ENCODE measurements at regions not wholly inside any gene's neighbourhood (a gene's known extent, or its start where the extent isn't known, plus 50 kb on each side); places are given as distances from the start of the nearest gene placed in this dataset.
"Not testable (repeated sequence)": the region's sequence is repeated elsewhere in the genome, so short reads cannot be mapped to it uniquely, and the experiment has no call there.

DNA sequence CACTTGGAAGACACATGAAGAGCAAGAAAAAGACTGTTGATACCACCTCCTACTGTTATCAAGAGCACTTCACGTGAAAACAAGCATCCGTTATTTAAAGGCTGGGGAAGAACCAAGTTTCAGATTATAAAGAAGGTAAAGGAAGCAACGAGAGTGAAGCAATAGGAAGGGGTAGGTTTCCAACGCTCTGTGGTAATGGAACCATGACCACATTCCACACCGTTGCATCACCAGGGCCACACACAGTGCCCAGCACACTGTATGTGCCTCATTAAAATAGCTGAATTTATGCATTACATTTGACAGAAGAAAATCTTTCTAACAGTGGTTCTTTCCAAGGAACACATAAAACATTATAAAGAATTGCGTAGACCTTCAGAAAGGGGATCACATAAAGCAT is 435.8 kb downstream of the MRPL39 start:
- no peak overlapping the region for H4K5ac ChIP-seq (ENCODE audit: low read length)
- no peak overlapping the region for H4K8ac ChIP-seq (ENCODE audit: low read depth, low read length)
- no peaks in the 10 kb centered on the region for H3K36me3 ChIP-seq (ENCODE audit: control insufficient read depth, insufficient read depth, low read length)
- H2BK120ac ChIP-seq (ENCODE audit: low read depth, low read length) = no peak overlapping the region
- H3K4me2 ChIP-seq (ENCODE audit: low read length) = no peak overlapping the region
- no peak overlapping the region for H2AK5ac ChIP-seq (ENCODE audit: low read length)
- no peak overlapping the region for H2BK15ac ChIP-seq (replicated peaks; ENCODE audit: low read depth)
- no peak overlapping the region for H3K56ac ChIP-seq (ENCODE audit: low read length)
- no peak overlapping the region for H3K4ac ChIP-seq (ENCODE audit: low read depth, low read length)
- DNase-seq = no peak
- H3K23ac ChIP-seq (ENCODE audit: low read length) = no peak overlapping the region
- WGBS (ENCODE audit: extremely low coverage, insufficient coverage, low lambda C conversion rate) = no CpG with 5 or more reads among the region's 6 CpGs
- no peak overlapping the region for H3K4me3 ChIP-seq (ENCODE audit: low read length)
- H3K4me1 ChIP-seq (ENCODE audit: control insufficient read depth, low read depth, low read length) = no peaks in the 10 kb centered on the region
- no peaks in the 10 kb centered on the region for H3K79me2 ChIP-seq (ENCODE audit: control insufficient read depth, insufficient read depth, low read length)
- H3K27ac ChIP-seq (ENCODE audit: low read depth, low read length) = no peak overlapping the region
- H3K79me1 ChIP-seq (ENCODE audit: low read length) = no peaks in the 10 kb centered on the region
- no peak overlapping the region for H3K9ac ChIP-seq (ENCODE audit: low read length)
- H3K27me3 ChIP-seq (ENCODE audit: insufficient read depth, low read length, poor library complexity) = no peaks in the 10 kb centered on the region
- no peak overlapping the region for H3K18ac ChIP-seq (ENCODE audit: low read length)
- H2BK5ac ChIP-seq (ENCODE audit: low read length) = no peak overlapping the region

DNA sequence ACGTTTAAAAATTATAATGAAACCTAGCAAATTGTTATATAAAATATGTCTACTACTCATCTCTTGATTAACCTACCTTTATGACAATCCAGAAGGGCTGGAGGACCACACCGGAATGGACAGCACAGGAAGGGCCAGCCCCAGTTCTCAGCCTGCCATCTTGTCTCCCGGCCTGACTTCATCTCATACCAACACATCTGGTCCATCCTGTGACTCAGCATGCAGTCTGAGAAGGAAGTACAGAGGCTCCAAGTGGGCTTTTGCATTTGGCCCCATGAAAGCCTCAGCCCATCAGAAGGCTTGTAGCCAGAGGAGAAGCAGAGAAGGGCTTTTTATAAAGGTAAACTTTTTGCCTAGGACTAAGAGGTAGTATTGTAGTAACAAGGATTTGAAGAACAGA is 436.6 kb downstream of the MRPL39 start:
- no peak overlapping the region for H2AK5ac ChIP-seq (ENCODE audit: low read length)
- H3K4me3 ChIP-seq (ENCODE audit: low read length) = no peak overlapping the region
- H3K18ac ChIP-seq (ENCODE audit: low read length) = no peak overlapping the region
- H3K27me3 ChIP-seq (ENCODE audit: insufficient read depth, low read length, poor library complexity) = no peaks in the 10 kb centered on the region
- H3K9ac ChIP-seq (ENCODE audit: low read length) = no peak overlapping the region
- no peak overlapping the region for H4K8ac ChIP-seq (ENCODE audit: low read depth, low read length)
- no peak overlapping the region for H2BK120ac ChIP-seq (ENCODE audit: low read depth, low read length)
- no peak overlapping the region for H2BK5ac ChIP-seq (ENCODE audit: low read length)
- no peak overlapping the region for H4K5ac ChIP-seq (ENCODE audit: low read length)
- no CpG with 5 or more reads among the region's 3 CpGs for WGBS (ENCODE audit: extremely low coverage, insufficient coverage, low lambda C conversion rate)
- no peak overlapping the region for H3K56ac ChIP-seq (ENCODE audit: low read length)
- no peak overlapping the region for H3K4ac ChIP-seq (ENCODE audit: low read depth, low read length)
- no peak overlapping the region for H3K4me2 ChIP-seq (ENCODE audit: low read length)
- H3K36me3 ChIP-seq (ENCODE audit: control insufficient read depth, insufficient read depth, low read length) = no peaks in the 10 kb centered on the region
- no peak overlapping the region for H3K27ac ChIP-seq (ENCODE audit: low read depth, low read length)
- DNase-seq = no peak
- H3K23ac ChIP-seq (ENCODE audit: low read length) = no peak overlapping the region
- H3K4me1 ChIP-seq (ENCODE audit: control insufficient read depth, low read depth, low read length) = no peaks in the 10 kb centered on the region
- H3K79me2 ChIP-seq (ENCODE audit: control insufficient read depth, insufficient read depth, low read length) = no peaks in the 10 kb centered on the region
- no peaks in the 10 kb centered on the region for H3K79me1 ChIP-seq (ENCODE audit: low read length)
- H2BK15ac ChIP-seq (replicated peaks; ENCODE audit: low read depth) = no peak overlapping the region

DNA sequence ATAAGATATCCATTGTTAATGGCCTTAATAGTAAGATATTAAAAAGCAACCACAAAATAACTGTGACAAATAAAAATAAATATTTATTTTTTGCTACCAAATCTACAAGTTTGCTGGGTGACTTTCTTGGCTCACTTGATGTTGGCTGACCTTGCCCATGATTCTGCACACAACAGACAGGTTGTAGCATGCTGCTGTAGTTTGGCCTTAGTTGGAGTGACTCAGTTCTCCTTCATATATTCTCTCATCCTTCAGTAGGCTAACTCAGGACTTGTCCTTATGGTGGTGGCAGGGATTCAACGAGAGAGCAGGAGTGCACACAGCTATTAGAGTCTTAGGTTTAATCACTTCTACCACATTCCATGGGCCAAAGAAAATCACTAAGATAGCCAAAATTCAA is 437.9 kb downstream of the MRPL39 start:
- Histone ChIP-seq H3K79me1 (ENCODE audit: low read length) (no peaks in the 10 kb centered on the region), H3K27ac (ENCODE audit: low read depth, low read length) (no peak overlapping the region), H3K9ac (ENCODE audit: low read length) (no peak overlapping the region), H3K4me2 (ENCODE audit: low read length) (no peak overlapping the region), H2AK5ac (ENCODE audit: low read length) (no peak overlapping the region), H3K4ac (ENCODE audit: low read depth, low read length) (no peak overlapping the region), H2BK5ac (ENCODE audit: low read length) (no peak overlapping the region), H3K4me3 (ENCODE audit: low read length) (no peak overlapping the region), H2BK120ac (ENCODE audit: low read depth, low read length) (no peak overlapping the region), H3K23ac (ENCODE audit: low read length) (no peak overlapping the region), H3K56ac (ENCODE audit: low read length) (no peak overlapping the region), H4K5ac (ENCODE audit: low read length) (no peak overlapping the region), H3K18ac (ENCODE audit: low read length) (no peak overlapping the region), H3K79me2 (ENCODE audit: control insufficient read depth, insufficient read depth, low read length) (no peaks in the 10 kb centered on the region), H3K27me3 (ENCODE audit: insufficient read depth, low read length, poor library complexity) (no peaks in the 10 kb centered on the region), H3K4me1 (ENCODE audit: control insufficient read depth, low read depth, low read length) (no peaks in the 10 kb centered on the region), H3K36me3 (ENCODE audit: control insufficient read depth, insufficient read depth, low read length) (no peaks in the 10 kb centered on the region), H2BK15ac (replicated peaks; ENCODE audit: low read depth) (no peak overlapping the region), H4K8ac (ENCODE audit: low read depth, low read length) (no peak overlapping the region)
- WGBS (ENCODE audit: extremely low coverage, insufficient coverage, low lambda C conversion rate) = no CpG with 5 or more reads among the region's 1 CpG
- DNase-seq = no peak

DNA sequence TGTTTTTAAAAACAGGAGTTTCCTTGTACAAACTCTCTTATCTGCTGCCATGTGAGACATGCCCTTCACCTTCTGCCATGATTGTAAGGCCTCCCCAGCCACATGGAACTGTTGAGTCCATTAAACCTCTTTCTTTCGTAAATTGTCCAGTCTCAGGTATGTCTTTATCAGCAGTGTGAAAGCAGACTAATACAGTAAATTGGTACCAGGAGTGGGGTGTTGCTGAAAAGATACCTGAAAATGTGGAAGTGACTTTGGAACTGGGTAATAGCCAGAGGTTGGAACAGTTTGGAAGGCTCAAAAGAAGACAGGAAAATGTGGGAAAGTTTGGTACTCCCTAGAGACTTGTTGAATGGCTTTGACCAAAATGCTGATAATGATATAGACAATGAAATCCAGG is 440.4 kb downstream of the MRPL39 start:
- H3K4me1 ChIP-seq (ENCODE audit: control insufficient read depth, low read depth, low read length); H3K56ac ChIP-seq (ENCODE audit: low read length); H3K18ac ChIP-seq (ENCODE audit: low read length); H2BK120ac ChIP-seq (ENCODE audit: low read depth, low read length); H3K4ac ChIP-seq (ENCODE audit: low read depth, low read length); H3K27ac ChIP-seq (ENCODE audit: low read depth, low read length); H3K9ac ChIP-seq (ENCODE audit: low read length); H2AK5ac ChIP-seq (ENCODE audit: low read length); H3K23ac ChIP-seq (ENCODE audit: low read length); H3K36me3 ChIP-seq (ENCODE audit: control insufficient read depth, insufficient read depth, low read length); H2BK5ac ChIP-seq (ENCODE audit: low read length); DNase-seq; H3K79me1 ChIP-seq (ENCODE audit: low read length); H4K5ac ChIP-seq (ENCODE audit: low read length); H3K4me2 ChIP-seq (ENCODE audit: low read length); H2BK15ac ChIP-seq (replicated peaks; ENCODE audit: low read depth); H4K8ac ChIP-seq (ENCODE audit: low read depth, low read length); H3K4me3 ChIP-seq (ENCODE audit: low read length); H3K79me2 ChIP-seq (ENCODE audit: control insufficient read depth, insufficient read depth, low read length); H3K27me3 ChIP-seq (ENCODE audit: insufficient read depth, low read length, poor library complexity): not testable (repeated sequence)
- WGBS (ENCODE audit: extremely low coverage, insufficient coverage, low lambda C conversion rate) = no CpG with 5 or more reads among the region's 1 CpG

DNA sequence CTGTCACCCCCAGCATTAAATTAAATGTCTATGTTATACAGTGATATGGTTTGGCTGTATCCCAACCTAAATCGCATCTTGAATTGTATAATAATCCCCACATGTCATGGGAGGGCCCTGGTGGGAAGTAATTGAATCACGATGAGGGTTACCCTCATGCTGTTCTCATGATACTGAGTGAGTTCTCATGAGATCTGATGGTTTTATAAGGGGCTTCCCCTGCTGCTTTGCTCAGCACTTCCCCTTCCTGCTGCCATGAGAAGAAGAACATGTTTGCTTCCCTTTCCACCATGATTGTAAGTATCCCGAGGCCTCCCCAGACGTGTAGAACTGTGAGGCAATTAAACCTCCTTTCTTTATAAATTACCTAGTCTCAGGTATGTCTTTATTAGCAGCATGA is 445.7 kb downstream of the MRPL39 start:
- H3K56ac ChIP-seq (ENCODE audit: low read length) = no peak overlapping the region
- no peak overlapping the region for H3K23ac ChIP-seq (ENCODE audit: low read length)
- no peak overlapping the region for H3K4ac ChIP-seq (ENCODE audit: low read depth, low read length)
- no peaks in the 10 kb centered on the region for H3K4me1 ChIP-seq (ENCODE audit: control insufficient read depth, low read depth, low read length)
- no peak overlapping the region for H3K4me3 ChIP-seq (ENCODE audit: low read length)
- no peaks in the 10 kb centered on the region for H3K79me1 ChIP-seq (ENCODE audit: low read length)
- no peak overlapping the region for H3K27ac ChIP-seq (ENCODE audit: low read depth, low read length)
- no peak overlapping the region for H2BK15ac ChIP-seq (replicated peaks; ENCODE audit: low read depth)
- H3K4me2 ChIP-seq (ENCODE audit: low read length) = no peak overlapping the region
- no CpG with 5 or more reads among the region's 4 CpGs for WGBS (ENCODE audit: extremely low coverage, insufficient coverage, low lambda C conversion rate)
- H4K5ac ChIP-seq (ENCODE audit: low read length) = no peak overlapping the region
- DNase-seq = no peak
- no peak overlapping the region for H2AK5ac ChIP-seq (ENCODE audit: low read length)
- H3K18ac ChIP-seq (ENCODE audit: low read length) = no peak overlapping the region
- no peak overlapping the region for H4K8ac ChIP-seq (ENCODE audit: low read depth, low read length)
- H3K27me3 ChIP-seq (ENCODE audit: insufficient read depth, low read length, poor library complexity) = no peaks in the 10 kb centered on the region
- H3K9ac ChIP-seq (ENCODE audit: low read length) = no peak overlapping the region
- H3K79me2 ChIP-seq (ENCODE audit: control insufficient read depth, insufficient read depth, low read length) = no peaks in the 10 kb centered on the region
- H2BK5ac ChIP-seq (ENCODE audit: low read length) = no peak overlapping the region
- no peaks in the 10 kb centered on the region for H3K36me3 ChIP-seq (ENCODE audit: control insufficient read depth, insufficient read depth, low read length)
- no peak overlapping the region for H2BK120ac ChIP-seq (ENCODE audit: low read depth, low read length)

DNA sequence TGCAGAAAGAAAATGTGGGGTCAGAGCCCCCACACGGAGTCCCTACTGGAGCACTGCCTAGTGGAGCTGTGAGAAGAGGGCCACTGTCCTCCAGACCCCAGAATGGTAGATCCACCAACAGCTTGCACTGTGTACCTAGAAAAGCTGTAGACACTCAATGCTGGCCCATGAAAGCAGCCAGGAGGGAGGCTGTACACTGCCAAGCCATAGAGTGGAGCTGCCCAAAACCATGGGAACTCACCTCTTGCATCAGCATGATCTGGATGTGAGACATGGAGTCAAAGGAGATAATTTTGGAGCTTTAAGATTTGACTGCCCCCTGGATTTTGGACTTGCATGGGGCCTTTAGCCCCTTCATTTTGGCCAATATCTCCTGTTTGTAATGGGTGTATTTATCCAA is 452.3 kb downstream of the MRPL39 start:
- H3K36me3 ChIP-seq (ENCODE audit: control insufficient read depth, insufficient read depth, low read length); H2BK5ac ChIP-seq (ENCODE audit: low read length): not testable (repeated sequence)

More for the DNA sequence above, 452.3 kb downstream of the MRPL39 start:
- H3K27me3 ChIP-seq (ENCODE audit: insufficient read depth, low read length, poor library complexity); H3K9ac ChIP-seq (ENCODE audit: low read length); H3K23ac ChIP-seq (ENCODE audit: low read length); H3K27ac ChIP-seq (ENCODE audit: low read depth, low read length); H3K4ac ChIP-seq (ENCODE audit: low read depth, low read length); H4K8ac ChIP-seq (ENCODE audit: low read depth, low read length); H3K79me2 ChIP-seq (ENCODE audit: control insufficient read depth, insufficient read depth, low read length); H3K4me2 ChIP-seq (ENCODE audit: low read length); H2BK120ac ChIP-seq (ENCODE audit: low read depth, low read length); H2AK5ac ChIP-seq (ENCODE audit: low read length); H3K79me1 ChIP-seq (ENCODE audit: low read length); H3K4me3 ChIP-seq (ENCODE audit: low read length); H3K18ac ChIP-seq (ENCODE audit: low read length); H4K5ac ChIP-seq (ENCODE audit: low read length); DNase-seq; H3K56ac ChIP-seq (ENCODE audit: low read length); H3K4me1 ChIP-seq (ENCODE audit: control insufficient read depth, low read depth, low read length); H2BK15ac ChIP-seq (replicated peaks; ENCODE audit: low read depth): not testable (repeated sequence)
- WGBS (ENCODE audit: extremely low coverage, insufficient coverage, low lambda C conversion rate) = no CpG with 5 or more reads among the region's 1 CpG
